Activated T-cell treated with anti-CD3 and anti-CD28 coated beads for 48 hours (primary cell): ENCODE measurements at regions not wholly inside any gene's neighbourhood (a gene's known extent, or its start where the extent isn't known, plus 50 kb on each side); places are given as distances from the start of the nearest gene placed in this dataset.

Experiments used
- DNase-seq: peaks from one replicate; pipeline ENCODE4 v3.0.0-alpha.2; 2020; ENCODE audit warnings: low read depth

- no peak for DNase-seq
Observed at GRCh38 chr9:108710424-108710823, 145.4 kb downstream of the ACTL7B start.

GRCh38 chr9:108709997-108710396, 145.8 kb downstream of the ACTL7B start:
- DNase-seq, result no peak

DNA sequence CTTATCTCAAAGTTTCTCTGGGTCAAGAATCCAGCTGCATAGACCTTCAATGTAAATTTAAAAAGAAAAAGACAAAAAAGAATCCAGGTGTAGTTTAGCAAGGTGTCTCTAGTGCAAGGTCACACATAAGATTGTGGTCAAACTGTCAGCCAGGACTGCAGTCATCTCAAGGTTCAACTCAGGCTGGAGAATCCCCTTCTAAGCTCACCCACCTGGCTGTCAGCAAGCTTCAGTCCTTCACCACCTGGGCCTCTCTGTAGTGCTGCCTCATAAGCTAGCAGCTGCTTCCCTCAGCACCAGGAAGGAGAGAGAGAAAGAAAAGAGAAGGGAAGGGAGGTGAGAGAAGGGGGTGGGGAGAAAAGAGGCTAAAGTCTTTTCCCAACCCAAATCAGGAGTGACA, 146.7 kb downstream of the ACTL7B start:
- DNase-seq, result no peak

DNA sequence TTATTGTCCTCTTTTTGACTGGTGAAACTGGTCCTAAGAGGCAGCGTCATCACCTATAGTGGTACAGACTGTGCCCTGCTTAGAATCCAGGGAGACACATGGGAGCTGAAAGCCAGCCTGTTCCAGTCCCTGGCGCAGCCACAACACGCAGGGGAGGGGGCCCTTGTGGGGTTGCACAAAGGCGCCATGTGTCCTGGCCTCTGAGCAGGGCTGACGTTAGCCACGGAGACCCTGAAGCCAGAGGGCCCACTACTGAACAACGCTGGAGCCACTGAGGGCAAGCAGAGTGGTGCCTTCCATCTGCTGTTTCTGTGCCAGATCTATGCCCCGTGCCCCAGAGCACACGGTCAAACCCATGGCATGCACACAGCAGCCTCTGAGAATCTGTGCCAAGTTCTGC, 147.3 kb downstream of the ACTL7B start:
- DNase-seq, result no peak

DNA sequence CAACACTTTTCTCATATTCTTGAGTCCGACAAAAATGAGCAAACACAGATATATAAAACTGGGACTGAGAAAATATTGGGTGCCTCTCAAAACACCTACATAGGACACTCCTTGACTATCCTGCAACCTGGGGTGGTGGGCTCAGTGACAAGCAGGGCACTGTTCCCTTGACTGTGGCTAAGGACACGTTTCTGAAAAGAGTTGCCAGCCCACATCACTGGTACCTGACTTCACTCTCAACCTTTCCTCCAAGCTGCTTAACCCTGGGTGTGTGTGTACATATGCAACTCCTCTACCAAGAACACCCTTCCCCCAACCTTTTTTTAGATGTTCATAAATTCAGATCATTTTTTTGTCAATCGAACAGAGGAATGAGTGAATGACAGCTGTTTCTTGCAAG, 148.7 kb downstream of the ACTL7B start:
- no peak for DNase-seq

- no peak for DNase-seq
Observed at GRCh38 chr9:108704156-108704852, 151.5 kb downstream of the ACTL7B start.

GRCh38 chr9:108703429-108703828, 152.4 kb downstream of the ACTL7B start:
- DNase-seq, result no peak

- no peak for DNase-seq
Observed at GRCh38 chr9:108702681-108703080, 153.1 kb downstream of the ACTL7B start.

DNA sequence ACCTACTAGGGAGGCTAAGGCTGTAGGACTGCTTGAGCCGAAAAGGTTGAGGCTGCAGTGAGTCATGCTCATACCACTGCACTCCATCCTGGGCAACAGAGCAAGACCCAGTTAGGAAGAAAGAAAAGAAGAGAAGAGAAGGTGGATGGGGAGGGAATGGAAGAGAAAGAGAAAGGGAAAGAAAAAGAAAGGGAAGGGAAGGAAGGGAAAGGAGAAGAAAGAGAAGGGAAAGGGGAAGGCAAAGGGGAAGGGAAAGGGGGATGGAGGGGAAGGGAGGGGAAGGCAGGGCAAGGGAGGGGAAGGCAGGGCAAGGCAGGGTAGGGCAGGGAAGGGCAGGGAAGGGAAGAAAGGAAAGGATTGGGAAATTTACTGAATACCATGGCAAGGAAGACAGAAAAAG, 157.0 kb downstream of the ACTL7B start:
- no peak for DNase-seq

- no peak for DNase-seq
Observed at GRCh38 chr9:108698231-108698630, 157.6 kb downstream of the ACTL7B start.

DNA sequence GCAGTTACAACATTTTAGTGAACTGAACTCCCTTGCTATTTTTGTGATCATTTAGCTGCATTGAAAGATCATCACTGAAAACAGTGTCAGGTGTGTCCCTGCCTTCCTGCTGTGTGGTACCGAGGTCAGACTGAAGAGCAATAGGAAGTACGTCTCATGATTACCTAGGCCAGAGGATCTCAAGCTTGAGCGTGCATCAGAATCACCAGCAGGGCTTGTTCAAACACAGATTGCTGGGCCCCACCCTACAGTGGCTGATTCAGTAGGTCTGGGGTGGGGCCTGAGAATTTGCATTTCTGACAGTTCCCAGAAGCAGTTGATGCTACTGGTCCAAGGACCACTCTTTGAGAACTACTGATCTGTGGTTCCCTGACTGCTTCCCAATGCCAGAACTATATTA, 159.6 kb downstream of the ACTL7B start:
- DNase-seq, result no peak

DNA sequence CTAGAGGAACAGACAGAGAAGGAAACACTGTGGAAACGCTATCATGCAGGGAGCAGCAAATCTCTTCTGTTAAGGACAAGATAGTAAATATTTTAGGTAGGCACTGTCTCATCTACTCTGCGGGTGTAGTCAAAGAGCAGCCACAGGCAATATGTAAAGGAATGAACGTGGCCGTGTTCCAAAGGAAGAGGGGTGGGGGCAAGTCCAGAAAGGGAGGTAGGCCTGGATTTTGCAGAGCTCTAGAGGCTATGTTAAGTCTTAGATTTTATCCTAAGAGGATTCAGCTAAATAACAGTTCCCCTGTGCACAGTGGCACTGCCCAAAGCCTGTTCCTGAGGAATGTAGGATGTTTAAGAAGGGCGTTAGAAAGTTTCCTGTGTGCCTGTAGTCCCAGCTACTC, 161.6 kb downstream of the ACTL7B start:
- DNase-seq, result no peak

- DNase-seq, result no peak
Observed at GRCh38 chr9:108691614-108692013, 164.2 kb downstream of the ACTL7B start.

- DNase-seq, result no peak
Observed at GRCh38 chr9:108688676-108689075, 167.1 kb downstream of the ACTL7B start.

DNA sequence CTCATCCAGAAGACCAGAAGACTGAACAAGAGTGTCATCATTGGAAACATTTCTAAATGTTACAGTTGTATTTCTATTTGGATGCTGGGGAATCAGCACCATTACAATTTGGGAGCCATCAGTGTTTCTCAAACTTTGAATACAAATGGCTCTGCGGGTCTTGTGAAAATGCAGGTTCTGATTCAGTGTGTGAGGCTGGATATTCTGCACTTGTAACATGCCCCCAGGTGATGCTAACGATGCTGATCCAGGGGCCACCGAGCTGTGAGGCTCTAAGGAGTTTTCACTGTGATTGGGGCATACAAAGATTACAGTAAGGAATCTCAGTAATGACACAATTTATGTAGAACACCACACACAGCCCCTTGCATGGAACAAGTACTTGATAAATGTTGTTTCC, 167.7 kb downstream of the ACTL7B start:
- no peak for DNase-seq

- DNase-seq, result no peak
Observed at GRCh38 chr9:108687006-108687987, 168.5 kb downstream of the ACTL7B start.

DNA sequence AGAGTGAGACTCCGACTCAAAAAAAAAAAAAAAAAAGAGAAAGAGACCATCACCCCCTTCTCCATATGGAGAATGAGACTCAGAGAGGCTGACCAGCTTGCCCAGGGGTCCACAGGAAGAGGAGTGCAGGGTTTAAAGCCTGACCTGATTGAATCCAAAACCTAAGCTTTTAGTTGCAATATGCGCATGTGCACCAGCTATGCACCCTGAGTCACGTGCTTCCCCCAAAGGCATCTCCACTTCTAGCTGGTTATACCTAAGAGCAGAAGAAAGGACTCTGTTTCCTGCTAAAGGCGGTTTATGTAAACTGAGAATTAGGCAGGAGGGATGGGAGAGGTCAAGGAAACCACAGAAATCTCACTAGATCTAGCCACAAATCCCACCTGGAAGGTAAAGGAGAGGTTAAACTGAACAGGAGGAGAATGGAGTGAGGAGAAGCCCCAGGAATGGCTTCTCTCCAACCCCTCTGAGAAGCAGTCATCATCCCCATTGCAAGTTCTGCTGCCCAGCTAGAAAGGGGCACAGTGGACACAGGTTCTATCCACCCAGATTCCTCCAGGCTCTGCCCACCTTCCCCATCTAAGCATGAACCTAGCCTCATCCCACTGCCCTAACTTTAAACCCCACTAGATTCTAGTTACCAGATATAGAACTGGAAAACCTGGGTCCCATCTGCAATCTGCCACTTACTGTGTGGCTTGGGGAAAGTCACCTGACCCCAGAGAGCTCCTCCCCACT, 171.3 kb downstream of the ACTL7B start:
- DNase-seq, result no peak

DNA sequence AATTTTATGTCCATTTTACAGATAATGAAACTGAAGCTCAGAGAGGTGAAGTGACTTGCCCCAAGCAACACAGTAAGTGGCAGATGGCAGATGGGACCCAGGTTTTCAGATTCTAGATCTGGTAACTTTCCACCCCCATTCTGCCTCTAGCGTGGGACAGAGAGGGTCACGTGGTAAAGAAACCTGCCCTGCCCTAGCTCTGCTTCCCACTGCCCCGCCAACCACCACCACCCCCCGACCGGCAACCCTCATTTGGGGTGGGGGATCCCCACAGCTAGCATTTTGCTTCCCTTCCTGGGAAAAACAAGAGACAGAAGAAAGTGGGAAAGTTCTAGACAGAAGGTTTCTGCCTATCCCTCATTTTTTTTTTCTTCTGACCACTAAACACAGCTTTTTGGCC, 172.5 kb downstream of the ACTL7B start:
- no peak for DNase-seq

DNA sequence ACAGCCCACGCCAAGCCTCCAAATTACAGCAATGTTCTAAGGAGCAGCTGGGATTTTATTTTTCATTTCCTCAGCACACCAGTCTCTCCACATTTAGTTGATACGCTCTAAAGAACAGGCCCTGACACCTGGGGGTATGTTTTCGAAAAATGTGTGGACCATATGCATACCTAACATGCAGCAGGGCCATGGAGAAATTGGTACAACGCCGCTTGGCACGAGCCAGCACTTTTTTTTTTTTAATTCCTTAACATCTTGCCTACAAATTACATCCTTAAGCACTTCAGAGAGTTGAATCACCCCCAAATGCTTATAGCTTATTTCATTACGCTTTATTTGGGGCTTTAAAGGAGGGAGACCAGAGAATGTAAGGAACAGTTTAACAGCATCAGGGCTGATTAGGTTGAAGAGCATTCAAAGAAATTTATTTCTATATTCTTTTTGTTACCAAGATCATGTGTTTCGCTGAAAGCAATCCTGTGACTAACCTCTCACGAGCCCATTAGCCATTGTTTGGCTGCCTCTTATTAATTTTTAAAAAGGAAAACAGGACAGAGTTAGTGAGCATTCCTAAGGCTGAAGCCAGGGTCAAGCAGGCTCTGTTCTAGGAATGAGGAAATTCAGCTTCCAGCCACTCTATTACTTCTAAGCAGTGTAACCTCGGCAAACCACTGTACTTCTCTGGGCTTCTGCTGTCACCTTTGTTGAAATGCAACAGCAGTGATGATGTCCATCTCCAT, 173.8 kb downstream of the ACTL7B start:
- no peak for DNase-seq

DNA sequence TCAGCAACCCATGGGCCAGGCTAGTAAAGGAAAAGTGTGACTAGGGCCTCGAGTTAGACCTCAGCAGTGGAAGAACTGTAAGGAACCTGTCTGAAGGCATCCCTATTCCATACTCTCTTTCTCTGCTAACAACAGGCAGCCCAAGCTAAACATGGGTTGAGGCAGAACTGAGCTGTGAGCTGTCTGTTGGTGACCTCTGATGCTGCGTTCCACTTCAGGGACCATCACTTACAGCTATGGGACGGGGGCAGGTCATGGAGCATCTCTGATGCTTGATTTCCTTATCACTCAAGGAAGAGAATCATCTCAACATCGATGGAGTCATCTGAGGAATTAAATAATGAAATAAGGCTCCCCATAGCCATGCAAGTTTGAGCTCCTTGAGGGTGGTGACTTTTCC, 174.8 kb downstream of the ACTL7B start:
- DNase-seq, result no peak

DNA sequence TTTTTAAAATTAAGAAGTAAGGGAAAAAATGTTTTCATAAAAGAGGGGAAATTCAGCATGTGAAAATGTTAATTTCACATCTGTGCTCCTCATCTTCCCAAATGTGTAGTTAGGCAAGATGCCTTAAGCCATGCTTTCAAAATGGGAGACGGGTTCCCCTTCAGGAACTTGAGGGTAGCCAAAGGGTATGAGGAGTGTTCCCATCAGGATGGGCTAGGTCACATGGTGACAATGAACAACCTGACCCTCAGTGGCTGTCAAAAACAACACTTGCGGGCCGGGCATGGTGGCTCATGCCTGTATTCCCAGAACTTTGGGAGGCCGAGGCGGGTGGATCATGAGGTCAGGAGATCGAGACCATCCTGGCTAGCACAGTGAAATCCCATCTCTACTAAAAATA, 178.0 kb downstream of the ACTL7B start:
- no peak for DNase-seq

GRCh38 chr9:108676355-108676754, 179.4 kb downstream of the ACTL7B start:
- DNase-seq, result no peak
